ENCODE measurements at regions not wholly inside any gene's neighbourhood (a gene's known extent, or its start where the extent isn't known, plus 50 kb on each side); places are given as distances from the start of the nearest gene placed in this dataset.

DNA sequence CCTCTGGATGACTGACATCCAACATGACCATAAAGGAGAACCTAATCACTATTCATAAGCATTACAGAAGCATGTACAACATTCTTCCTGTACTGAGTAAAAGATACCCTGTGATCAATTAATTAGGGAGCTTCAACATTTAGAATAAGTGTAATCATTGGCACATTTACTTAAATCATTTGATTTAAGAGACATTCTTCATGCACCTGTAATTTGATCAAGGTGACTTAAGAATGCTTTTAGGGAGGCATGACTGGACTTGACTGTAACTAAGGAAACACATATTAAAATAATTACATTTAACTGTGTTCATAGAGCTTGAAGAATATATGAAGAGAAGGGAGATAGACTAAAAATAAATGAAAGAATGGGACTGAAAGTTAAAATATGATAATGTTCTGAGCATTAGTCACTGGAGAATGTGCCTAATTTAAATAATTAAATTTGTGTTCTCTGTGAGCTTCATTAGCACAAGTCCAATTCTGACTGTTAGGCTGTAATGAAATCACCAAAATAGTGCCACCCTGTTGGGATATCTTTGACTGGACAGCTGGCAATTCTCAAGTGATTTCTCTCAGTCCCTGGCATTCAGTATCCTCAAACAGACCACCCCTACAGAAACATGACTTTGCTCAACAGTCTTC lies 295.5 kb upstream of the ADGRB3 start:
- TF ChIP-seq, protein P1, sequence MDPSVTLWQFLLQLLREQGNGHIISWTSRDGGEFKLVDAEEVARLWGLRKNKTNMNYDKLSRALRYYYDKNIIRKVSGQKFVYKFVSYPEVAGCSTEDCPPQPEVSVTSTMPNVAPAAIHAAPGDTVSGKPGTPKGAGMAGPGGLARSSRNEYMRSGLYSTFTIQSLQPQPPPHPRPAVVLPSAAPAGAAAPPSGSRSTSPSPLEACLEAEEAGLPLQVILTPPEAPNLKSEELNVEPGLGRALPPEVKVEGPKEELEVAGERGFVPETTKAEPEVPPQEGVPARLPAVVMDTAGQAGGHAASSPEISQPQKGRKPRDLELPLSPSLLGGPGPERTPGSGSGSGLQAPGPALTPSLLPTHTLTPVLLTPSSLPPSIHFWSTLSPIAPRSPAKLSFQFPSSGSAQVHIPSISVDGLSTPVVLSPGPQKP (IDR thresholded peaks at IDR 0.05; ENCODE audit: low read depth, low read length), result no peak
- TF ChIP-seq CEBPB (IDR thresholded peaks at IDR 0.05; ENCODE audit: borderline replicate concordance in 1 of 2, low read depth in 2 of 2, low read length in 2 of 2), result no peak
- TF ChIP-seq, protein P2, sequence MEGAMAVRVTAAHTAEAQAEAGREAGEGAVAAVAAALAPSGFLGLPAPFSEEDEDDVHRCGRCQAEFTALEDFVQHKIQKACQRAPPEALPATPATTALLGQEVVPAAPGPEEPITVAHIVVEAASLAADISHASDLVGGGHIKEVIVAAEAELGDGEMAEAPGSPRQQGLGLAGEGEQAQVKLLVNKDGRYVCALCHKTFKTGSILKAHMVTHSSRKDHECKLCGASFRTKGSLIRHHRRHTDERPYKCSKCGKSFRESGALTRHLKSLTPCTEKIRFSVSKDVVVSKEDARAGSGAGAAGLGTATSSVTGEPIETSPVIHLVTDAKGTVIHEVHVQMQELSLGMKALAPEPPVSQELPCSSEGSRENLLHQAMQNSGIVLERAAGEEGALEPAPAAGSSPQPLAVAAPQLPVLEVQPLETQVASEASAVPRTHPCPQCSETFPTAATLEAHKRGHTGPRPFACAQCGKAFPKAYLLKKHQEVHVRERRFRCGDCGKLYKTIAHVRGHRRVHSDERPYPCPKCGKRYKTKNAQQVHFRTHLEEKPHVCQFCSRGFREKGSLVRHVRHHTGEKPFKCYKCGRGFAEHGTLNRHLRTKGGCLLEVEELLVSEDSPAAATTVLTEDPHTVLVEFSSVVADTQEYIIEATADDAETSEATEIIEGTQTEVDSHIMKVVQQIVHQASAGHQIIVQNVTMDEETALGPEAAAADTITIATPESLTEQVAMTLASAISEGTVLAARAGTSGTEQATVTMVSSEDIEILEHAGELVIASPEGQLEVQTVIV (IDR thresholded peaks at IDR 0.05; ENCODE audit: borderline replicate concordance, partially characterized antibody), result no peak
- TF ChIP-seq CBX5 (IDR thresholded peaks at IDR 0.05; ENCODE audit: low read depth), result no peak
- TF ChIP-seq SMC3 (IDR thresholded peaks at IDR 0.05; ENCODE audit: borderline replicate concordance, low read length), result no peak
- no peak for TF ChIP-seq EGR1 (IDR thresholded peaks at IDR 0.05; ENCODE audit: borderline replicate concordance in 1 of 2, low read depth in 2 of 2, low read length in 2 of 2)
- TF ChIP-seq SPI1 (IDR thresholded peaks at IDR 0.05; ENCODE audit: borderline replicate concordance, insufficient read depth, low read depth, low read length), result no peak
- no peak for TF ChIP-seq NFIC (IDR thresholded peaks at IDR 0.05; ENCODE audit: low read depth, low read length)
- TF ChIP-seq PAX5 (IDR thresholded peaks at IDR 0.05; ENCODE audit: borderline replicate concordance, low read depth, low read length), result no peak
- no peak for TF ChIP-seq SIX5 (IDR thresholded peaks at IDR 0.05; ENCODE audit: low read depth, low read length, severe bottlenecking)
- no peak for TF ChIP-seq SMAD5 (IDR thresholded peaks at IDR 0.05; ENCODE audit: low read depth)
- Histone ChIP-seq H3K4me2 (ENCODE audit: control insufficient read depth, insufficient read depth) (no peak overlapping the region), H3K36me3 (ENCODE audit: control insufficient read depth in 2 of 2, insufficient read depth in 2 of 2, low read length in 1 of 2) (no peaks in the 10 kb centered on the region), H3K27me3 (replicated peaks in 1 of 2; ENCODE audit: control insufficient read depth in 2 of 2, insufficient read depth in 2 of 2, low read length in 1 of 2) (no peaks in the 10 kb centered on the region), H4K20me1 (ENCODE audit: control insufficient read depth, insufficient read depth) (no peaks in the 10 kb centered on the region), H3K27ac (ENCODE audit: control insufficient read depth, insufficient read depth) (no peak overlapping the region), H3K9ac (ENCODE audit: control insufficient read depth, insufficient read depth, low read length) (no peak overlapping the region), H3K4me1 (ENCODE audit: control insufficient read depth, insufficient read depth, low read length) (no peaks in the 10 kb centered on the region), H2AFZ (ENCODE audit: control insufficient read depth, low read depth, low read length) (no peak overlapping the region), H3K4me3 (no peak overlapping the region), H3K9me3 (replicated peaks; ENCODE audit: control insufficient read depth, insufficient read depth, low read length) (no peaks in the 10 kb centered on the region), H3K79me2 (ENCODE audit: control insufficient read depth, insufficient read depth, low read length) (no peaks in the 10 kb centered on the region)
- ChIA-PET SMC1A (ENCODE audit: uncharacterized antibody, unreplicated experiment) (interaction anchor here (0.6 kb wide), 1 partner anchor 768 kb away, joined by 3 read pairs; no protein-coding TSS in a partner anchor), POLR2A (no interaction called here), RAD21 (ENCODE audit: unreplicated experiment) (no interaction called here), CTCF (no interaction called here)
- in situ Hi-C loops (cut with MboI) (no loop called here), intact Hi-C loops (cut with micrococcal nuclease; ENCODE audit: unreplicated experiment) (loop anchor here (10.0 kb wide), 1 partner anchor 625 kb away; no protein-coding TSS in a partner anchor)
- ATAC-seq (no peak), DNase-seq (ENCODE audit: low read depth, low spot score) (no peak), FAIRE-seq (no peak)
- no TSS peak for BruUV-seq (replicated peaks)
